ENCODE measurements at regions not wholly inside any gene's neighbourhood (a gene's known extent, or its start where the extent isn't known, plus 50 kb on each side); places are given as distances from the start of the nearest gene placed in this dataset.

GRCh38 chrX:39519566-39520301, 578.0 kb downstream of the BCOR start:
- H3K4me3 ChIP-seq = no peak overlapping the region
- intact Hi-C loops (cut with DNase I; ENCODE audit: low total_unique reads) = loop anchor here (5.0 kb wide), 1 partner anchor 492 kb away; no protein-coding TSS in a partner anchor
- TF ChIP-seq POLR2AphosphoS5 (IDR thresholded peaks at IDR 0.05) (no peak), POLR2A (IDR thresholded peaks at IDR 0.05) (no peak)
- TF ChIP-seq, protein P1, sequence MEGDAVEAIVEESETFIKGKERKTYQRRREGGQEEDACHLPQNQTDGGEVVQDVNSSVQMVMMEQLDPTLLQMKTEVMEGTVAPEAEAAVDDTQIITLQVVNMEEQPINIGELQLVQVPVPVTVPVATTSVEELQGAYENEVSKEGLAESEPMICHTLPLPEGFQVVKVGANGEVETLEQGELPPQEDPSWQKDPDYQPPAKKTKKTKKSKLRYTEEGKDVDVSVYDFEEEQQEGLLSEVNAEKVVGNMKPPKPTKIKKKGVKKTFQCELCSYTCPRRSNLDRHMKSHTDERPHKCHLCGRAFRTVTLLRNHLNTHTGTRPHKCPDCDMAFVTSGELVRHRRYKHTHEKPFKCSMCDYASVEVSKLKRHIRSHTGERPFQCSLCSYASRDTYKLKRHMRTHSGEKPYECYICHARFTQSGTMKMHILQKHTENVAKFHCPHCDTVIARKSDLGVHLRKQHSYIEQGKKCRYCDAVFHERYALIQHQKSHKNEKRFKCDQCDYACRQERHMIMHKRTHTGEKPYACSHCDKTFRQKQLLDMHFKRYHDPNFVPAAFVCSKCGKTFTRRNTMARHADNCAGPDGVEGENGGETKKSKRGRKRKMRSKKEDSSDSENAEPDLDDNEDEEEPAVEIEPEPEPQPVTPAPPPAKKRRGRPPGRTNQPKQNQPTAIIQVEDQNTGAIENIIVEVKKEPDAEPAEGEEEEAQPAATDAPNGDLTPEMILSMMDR (IDR thresholded peaks at IDR 0.05) = no peak
- H3K27me3 ChIP-seq = peaks cover 0 to 69% of the 10 kb centered on the region in 2 donors
- no peak for DNase-seq (ENCODE audit: low spot score in 2 of 2)
- no peaks in the 10 kb centered on the region for H3K4me1 ChIP-seq
- H3K36me3 ChIP-seq = no peaks in the 10 kb centered on the region
- H3K9me3 ChIP-seq = peaks cover 0 to 17% of the 10 kb centered on the region in 2 donors
- H3K27ac ChIP-seq = no peak overlapping the region

GRCh38 chrX:39525758-39526157, 572.0 kb downstream of the BCOR start:
- no peak overlapping the region for H3K4me3 ChIP-seq
- no peak overlapping the region for H3K27ac ChIP-seq
- H3K27me3 ChIP-seq = peaks cover 0 to 67% of the 10 kb centered on the region in 2 donors
- H3K36me3 ChIP-seq = no peaks in the 10 kb centered on the region
- H3K4me1 ChIP-seq = no peaks in the 10 kb centered on the region
- peaks cover 0 to 17% of the 10 kb centered on the region in 2 donors for H3K9me3 ChIP-seq
- TF ChIP-seq POLR2AphosphoS5 (IDR thresholded peaks at IDR 0.05) (no peak), POLR2A (IDR thresholded peaks at IDR 0.05) (no peak)
- TF ChIP-seq, protein P1 (IDR thresholded peaks at IDR 0.05) = no peak
- DNase-seq (ENCODE audit: low spot score in 2 of 2) = no peak
- intact Hi-C loops (cut with DNase I; ENCODE audit: low total_unique reads) = loop anchor here (5.0 kb wide), 1 partner anchor 393 kb away; no protein-coding TSS in a partner anchor

DNA sequence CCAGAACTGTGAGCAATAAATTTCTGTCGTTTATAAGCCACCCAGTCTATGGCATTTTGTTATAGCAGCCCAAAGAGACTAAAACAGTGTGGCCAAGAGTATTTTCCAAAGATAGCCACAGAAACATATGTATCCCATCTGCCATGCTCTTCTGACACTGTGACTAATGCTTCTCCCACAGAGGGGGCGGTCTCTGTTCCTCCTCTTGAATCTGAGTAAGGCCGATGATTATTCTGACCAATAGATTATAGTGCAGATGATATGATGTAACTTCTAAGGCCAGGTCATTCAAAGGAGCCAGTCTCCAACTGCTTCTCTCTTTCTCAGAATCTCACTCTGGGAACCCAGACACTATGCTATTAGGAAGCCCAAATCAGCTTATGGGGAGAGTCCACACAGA, 570.7 kb downstream of the BCOR start:
- Histone ChIP-seq H3K9me3 (peaks cover 0 to 28% of the 10 kb centered on the region in 2 donors), H3K4me3 (no peak overlapping the region), H3K36me3 (no peaks in the 10 kb centered on the region), H3K27me3 (peaks cover 0 to 58% of the 10 kb centered on the region in 2 donors), H3K27ac (no peak overlapping the region), H3K4me1 (no peaks in the 10 kb centered on the region)
- DNase-seq (ENCODE audit: low spot score in 2 of 2) = no peak
- TF ChIP-seq POLR2AphosphoS5 (IDR thresholded peaks at IDR 0.05) (no peak), POLR2A (IDR thresholded peaks at IDR 0.05) (no peak)
- TF ChIP-seq, protein P1 (IDR thresholded peaks at IDR 0.05) = no peak
- intact Hi-C loops (cut with DNase I; ENCODE audit: low total_unique reads) = loop anchor here (5.0 kb wide), 1 partner anchor 395 kb away; no protein-coding TSS in a partner anchor

DNA sequence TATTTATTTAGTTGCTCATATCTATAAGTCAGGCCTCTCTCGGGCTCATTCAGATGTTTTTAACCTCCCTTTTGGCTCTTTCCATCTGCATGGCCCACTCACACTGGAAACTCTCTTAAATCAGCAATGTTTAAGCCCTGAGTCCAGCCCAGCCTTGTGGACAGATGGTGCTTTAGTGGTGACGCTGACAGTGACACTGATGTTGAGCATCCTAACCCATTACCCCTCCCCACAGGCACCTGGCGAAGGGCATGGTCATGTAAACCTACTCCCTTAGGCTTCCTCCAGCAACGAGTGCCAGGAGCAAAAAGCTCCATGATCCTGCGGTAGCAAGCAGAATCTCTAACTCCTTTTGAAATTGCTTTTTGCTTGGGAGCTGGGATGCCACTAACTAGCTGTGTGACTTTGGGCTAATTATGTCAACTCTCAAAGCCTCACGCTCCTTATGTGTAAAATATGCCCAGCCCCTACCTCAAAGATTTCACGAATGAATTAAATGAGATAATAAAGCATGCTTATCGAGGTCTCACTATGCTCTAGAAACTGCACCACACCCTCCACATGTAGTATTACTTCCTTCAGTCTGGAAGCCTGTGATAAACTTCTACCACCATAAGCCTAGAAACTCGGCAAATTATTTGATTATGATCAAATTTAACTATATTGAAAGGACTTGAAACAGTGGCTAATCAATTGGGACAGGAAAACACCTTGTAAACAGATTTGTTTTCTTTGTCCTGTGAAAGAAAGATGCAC, 569.4 kb downstream of the BCOR start:
- no peak overlapping the region for H3K4me3 ChIP-seq

More for the DNA sequence above, 569.4 kb downstream of the BCOR start:
- Histone ChIP-seq H3K27me3 (peaks cover 0 to 49% of the 10 kb centered on the region in 2 donors), H3K36me3 (no peaks in the 10 kb centered on the region), H3K4me1 (no peaks in the 10 kb centered on the region), H3K27ac (no peak overlapping the region), H3K9me3 (peaks cover 0 to 26% of the 10 kb centered on the region in 2 donors)
- TF ChIP-seq, protein P1 (IDR thresholded peaks at IDR 0.05) = no peak
- no peak for TF ChIP-seq POLR2A (IDR thresholded peaks at IDR 0.05)
- TF ChIP-seq POLR2AphosphoS5 (IDR thresholded peaks at IDR 0.05) = no peak
- no peak for DNase-seq (ENCODE audit: low spot score in 2 of 2)
- intact Hi-C loops (cut with DNase I; ENCODE audit: low total_unique reads) = loop anchor here (5.0 kb wide), 1 partner anchor 396 kb away; no protein-coding TSS in a partner anchor
